ENCODE measurements at regions not wholly inside any gene's neighbourhood (a gene's known extent, or its start where the extent isn't known, plus 50 kb on each side); places are given as distances from the start of the nearest gene placed in this dataset.
A peak's percentile ranks its signal among the peaks of the same experiment; 100 is the strongest.

GRCh38 chr12:24361877-24362580 is 412.6 kb upstream of the SOX5 start:
- TF ChIP-seq CTCF (IDR thresholded peaks at IDR 0.05; ENCODE audit: control extremely low read depth, extremely low read depth): no peak
- no peaks in the 10 kb centered on the region for H3K27me3 ChIP-seq (ENCODE audit: control insufficient read depth in 3 of 3, insufficient read depth in 3 of 3, low read length in 2 of 3)
- ATAC-seq (ENCODE audit: insufficient read depth, low FRiP score): no peak
- no peaks in the 10 kb centered on the region for H3K9me3 ChIP-seq (ENCODE audit: control insufficient read depth in 4 of 4, insufficient read depth in 3 of 4, low read length in 3 of 4)
- WGBS, 2 donors: 85 to 91% methylated on average over 6 of the region's 6 CpGs
- no peak for DNase-seq
- peaks cover 0 to 6% (median 0%) of the 10 kb centered on the region in 5 donors for H3K4me1 ChIP-seq (ENCODE audit: control insufficient read depth in 5 of 5, insufficient read depth in 5 of 5, low read length in 5 of 5)
- H3K9ac ChIP-seq (ENCODE audit: insufficient read depth in 1 of 2, low read length in 2 of 2): no peak overlapping the region
- no peak overlapping the region for H3K4me3 ChIP-seq
- no peaks in the 10 kb centered on the region for H3K36me3 ChIP-seq (ENCODE audit: control insufficient read depth in 4 of 4, insufficient read depth in 4 of 4, low read length in 4 of 4)
- H3K27ac ChIP-seq (ENCODE audit: low read depth in 1 of 2, low read length in 1 of 2): no peak overlapping the region

GRCh38 chr12:24360907-24361306 is 411.4 kb upstream of the SOX5 start:
- Histone ChIP-seq H3K27ac (ENCODE audit: low read depth in 1 of 2, low read length in 1 of 2) (no peak overlapping the region), H3K9ac (ENCODE audit: insufficient read depth in 1 of 2, low read length in 2 of 2) (no peak overlapping the region), H3K27me3 (ENCODE audit: control insufficient read depth in 3 of 3, insufficient read depth in 3 of 3, low read length in 2 of 3) (no peaks in the 10 kb centered on the region), H3K4me3 (no peak overlapping the region), H3K36me3 (ENCODE audit: control insufficient read depth in 4 of 4, insufficient read depth in 4 of 4, low read length in 4 of 4) (no peaks in the 10 kb centered on the region), H3K9me3 (ENCODE audit: control insufficient read depth in 4 of 4, insufficient read depth in 3 of 4, low read length in 3 of 4) (no peaks in the 10 kb centered on the region), H3K4me1 (ENCODE audit: control insufficient read depth in 5 of 5, insufficient read depth in 5 of 5, low read length in 5 of 5) (peaks cover 0 to 5% (median 0%) of the 10 kb centered on the region in 5 donors)
- TF ChIP-seq CTCF (IDR thresholded peaks at IDR 0.05; ENCODE audit: control extremely low read depth, extremely low read depth): no peak
- ATAC-seq (ENCODE audit: insufficient read depth, low FRiP score) (no peak), DNase-seq (no peak)
- 77 to 81% methylated on average over 5 of the region's 5 CpGs for WGBS, 2 donors

- Histone ChIP-seq H3K27me3 (ENCODE audit: control insufficient read depth in 3 of 3, insufficient read depth in 3 of 3, low read length in 2 of 3) (no peaks in the 10 kb centered on the region), H3K4me1 (ENCODE audit: control insufficient read depth in 5 of 5, insufficient read depth in 5 of 5, low read length in 5 of 5) (peaks cover 0 to 5% (median 0%) of the 10 kb centered on the region in 5 donors), H3K27ac (ENCODE audit: low read depth in 1 of 2, low read length in 1 of 2) (no peak overlapping the region), H3K4me3 (no peak overlapping the region), H3K9me3 (ENCODE audit: control insufficient read depth in 4 of 4, insufficient read depth in 3 of 4, low read length in 3 of 4) (no peaks in the 10 kb centered on the region), H3K36me3 (ENCODE audit: control insufficient read depth in 4 of 4, insufficient read depth in 4 of 4, low read length in 4 of 4) (no peaks in the 10 kb centered on the region), H3K9ac (ENCODE audit: insufficient read depth in 1 of 2, low read length in 2 of 2) (no peak overlapping the region)
- ATAC-seq (ENCODE audit: insufficient read depth, low FRiP score) (no peak), DNase-seq (no peak)
- WGBS, 2 donors: 78 to 87% methylated on average over 4 of the region's 4 CpGs
- TF ChIP-seq CTCF (IDR thresholded peaks at IDR 0.05; ENCODE audit: control extremely low read depth, extremely low read depth): no peak
Measured at GRCh38 chr12:24360461-24360860, 411.0 kb upstream of the SOX5 start.

- Histone ChIP-seq H3K36me3 (ENCODE audit: control insufficient read depth in 4 of 4, insufficient read depth in 4 of 4, low read length in 4 of 4) (no peaks in the 10 kb centered on the region), H3K9me3 (ENCODE audit: control insufficient read depth in 4 of 4, insufficient read depth in 3 of 4, low read length in 3 of 4) (no peaks in the 10 kb centered on the region), H3K9ac (ENCODE audit: insufficient read depth in 1 of 2, low read length in 2 of 2) (no peak overlapping the region), H3K4me1 (ENCODE audit: control insufficient read depth in 5 of 5, insufficient read depth in 5 of 5, low read length in 5 of 5) (peaks cover 0 to 5% (median 0%) of the 10 kb centered on the region in 5 donors), H3K27me3 (ENCODE audit: control insufficient read depth in 3 of 3, insufficient read depth in 3 of 3, low read length in 2 of 3) (no peaks in the 10 kb centered on the region), H3K4me3 (no peak overlapping the region), H3K27ac (ENCODE audit: low read depth in 1 of 2, low read length in 1 of 2) (no peak overlapping the region)
- 68 to 80% methylated on average over 1 of the region's 1 CpG for WGBS, 2 donors
- DNase-seq (peak in 1 of 3 donors; percentile 29), ATAC-seq (ENCODE audit: insufficient read depth, low FRiP score) (no peak)
- TF ChIP-seq CTCF (IDR thresholded peaks at IDR 0.05; ENCODE audit: control extremely low read depth, extremely low read depth): no peak
Measured at GRCh38 chr12:24360057-24360456, 410.6 kb upstream of the SOX5 start.
